Heart left ventricle (tissue), 16 donors: ENCODE measurements at regions not wholly inside any gene's neighbourhood (a gene's known extent, or its start where the extent isn't known, plus 50 kb on each side); places are given as distances from the start of the nearest gene placed in this dataset.

Source experiments
- ATAC-seq, 4 donors: fragments of 200-7000 bp; cut with Tn5 transposase; one replicate each; pipeline ENCODE4 v1.9.1; 2020 to 2022; ENCODE audit warnings: moderate library complexity in 4 of 4, mild to moderate bottlenecking in 3 of 4, moderate number of reproducible peaks in 1 of 4
- DNase-seq, 5 donors: peaks; one replicate each; pipeline ENCODE4 v3.0.0-alpha.2; 2020
- H3K27ac ChIP-seq, 12 donors: fragments of 200-600 bp; sonication (generic) in 4 of 12; one replicate each; pipeline versions ENCODE4 v1.5.0 to v1.8.0; 2016 to 2022; ENCODE audit warnings: mild to moderate bottlenecking in 2 of 12
- H3K27me3 ChIP-seq, 9 donors: fragments of 200-600 bp; sonication (generic) in 2 of 9; one replicate each; pipeline versions ENCODE4 v1.5.1 to v1.8.0; 2016 to 2022; ENCODE audit warnings: mild to moderate bottlenecking in 3 of 9
- H3K36me3 ChIP-seq, 9 donors: fragments of 200-600 bp; sonication (generic) in 2 of 9; one replicate each; pipeline versions ENCODE4 v1.5.0 to v1.8.0; 2018 to 2022; ENCODE audit warnings: mild to moderate bottlenecking in 2 of 9
- H3K4me1 ChIP-seq, 12 donors: fragments of 200-600 bp; sonication (generic) in 4 of 12; one replicate each; pipeline versions ENCODE4 v1.5.0 to v1.8.0; 2016 to 2022; ENCODE audit warnings: mild to moderate bottlenecking in 3 of 12
- H3K4me3 ChIP-seq, 12 donors: fragments of 200-600 bp; sonication (generic) in 4 of 12; one replicate each; pipeline versions ENCODE4 v1.5.0 to v1.8.0; 2017 to 2022; ENCODE audit warnings: mild to moderate bottlenecking in 9 of 12, moderate library complexity in 4 of 12
- H3K9me3 ChIP-seq, 12 donors: fragments of 200-600 bp; sonication (generic) in 4 of 12; one replicate each; pipeline versions ENCODE4 v1.5.0 to v1.8.0; 2016 to 2022; ENCODE audit warnings: mild to moderate bottlenecking in 1 of 12
- POLR2A ChIP-seq, 2 donors: fragments of 450-650 bp; IDR thresholded peaks; one replicate each; pipeline ENCODE4 v1.6.1; 2017; ENCODE audit warnings: antibody characterized with exemption in 2 of 2, mild to moderate bottlenecking in 2 of 2, moderate library complexity in 2 of 2
- WGBS, 4 donors: extraction: QIAGEN DNeasy Blood & Tissue Kit in 2 of 4; methylation state at CpG; one replicate each; pipeline versions ENCODE4 v1.1.5 to v1.1.7; 2013 to 2018; 5-methylcytosine and 5-hydroxymethylcytosine counted together
- intact Hi-C, 10 donors: fragments of 100-400 bp; cut with DNase I; formaldehyde crosslinking; loops; one replicate each; pipeline versions ENCODE4 v1.11.1 to v1.14.2; 2022
- TF ChIP-seq, protein P1 (sequence below), 12 donors: fragments of 200-600 bp; sonication (generic) in 4 of 12; IDR thresholded peaks; one replicate each; pipeline versions ENCODE4 v1.5.0 to v1.8.0; 2018 to 2022; ENCODE audit warnings: antibody characterized with exemption in 12 of 12, mild to moderate bottlenecking in 5 of 12
- donor health status: ischemic (EF 13 %, LVEDD 7.1; RV severe dilation, severe dysfunction).
- donor health status: healthy with polysubstance abuse.
- donor health status: DM: no; HTN: yes; CAD: no.
- donor health status: DM: no; HTN: no; CAD: no.
- donor health status: ischemic (EF 25% LVEDD 6.9; RV normal size, moderate dysfunction).
- donor health status: ischemic (EF 25% LVEDD 5.7; RV mildly dilated, moderate dysfunction).
- donor health status: healthy.
- donor health status: DM: yes; HTN: yes; CAD: no.
- donor health status: ischemic (EF 35%, LVEDD 5.7; RV mildly dilated, moderate dysfunction).
- donor health status: nonischemic (EF 11% LVEDD 7.7; RV severe dilation, severe dysfunction).
- donor health status: DM: yes; HTN: yes; CAD: no.
- donor health status: PGD.
- donor health status: ischemic (EF 29% LVEDD 5.4; RV normal size, mild dysfunction).
- donor health status: nonischemic (EF 23%, LVEDD 6.1; RV moderate dilation, normal function).

GRCh38 chr11:127412234-127412633 lies 411.7 kb upstream of the KIRREL3 start:
- Histone ChIP-seq H3K27me3 (peaks cover 0 to 3% (median 0%) of the 10 kb centered on the region in 9 donors), H3K36me3 (no peaks in the 10 kb centered on the region), H3K27ac (no peak overlapping the region), H3K4me3 (no peak overlapping the region), H3K4me1 (no peaks in the 10 kb centered on the region), H3K9me3 (peaks cover 0 to 31% (median 13%) of the 10 kb centered on the region in 12 donors)
- no peak for ATAC-seq
- DNase-seq = no peak
- 87 to 94% (median 93%) methylated on average over 8 of the region's 8 CpGs for WGBS, 4 donors
- intact Hi-C loops = no loop called here
- TF ChIP-seq POLR2A (IDR thresholded peaks at IDR 0.05) = no peak
- TF ChIP-seq, protein P1, sequence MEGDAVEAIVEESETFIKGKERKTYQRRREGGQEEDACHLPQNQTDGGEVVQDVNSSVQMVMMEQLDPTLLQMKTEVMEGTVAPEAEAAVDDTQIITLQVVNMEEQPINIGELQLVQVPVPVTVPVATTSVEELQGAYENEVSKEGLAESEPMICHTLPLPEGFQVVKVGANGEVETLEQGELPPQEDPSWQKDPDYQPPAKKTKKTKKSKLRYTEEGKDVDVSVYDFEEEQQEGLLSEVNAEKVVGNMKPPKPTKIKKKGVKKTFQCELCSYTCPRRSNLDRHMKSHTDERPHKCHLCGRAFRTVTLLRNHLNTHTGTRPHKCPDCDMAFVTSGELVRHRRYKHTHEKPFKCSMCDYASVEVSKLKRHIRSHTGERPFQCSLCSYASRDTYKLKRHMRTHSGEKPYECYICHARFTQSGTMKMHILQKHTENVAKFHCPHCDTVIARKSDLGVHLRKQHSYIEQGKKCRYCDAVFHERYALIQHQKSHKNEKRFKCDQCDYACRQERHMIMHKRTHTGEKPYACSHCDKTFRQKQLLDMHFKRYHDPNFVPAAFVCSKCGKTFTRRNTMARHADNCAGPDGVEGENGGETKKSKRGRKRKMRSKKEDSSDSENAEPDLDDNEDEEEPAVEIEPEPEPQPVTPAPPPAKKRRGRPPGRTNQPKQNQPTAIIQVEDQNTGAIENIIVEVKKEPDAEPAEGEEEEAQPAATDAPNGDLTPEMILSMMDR (IDR thresholded peaks at IDR 0.05) = no peak

DNA sequence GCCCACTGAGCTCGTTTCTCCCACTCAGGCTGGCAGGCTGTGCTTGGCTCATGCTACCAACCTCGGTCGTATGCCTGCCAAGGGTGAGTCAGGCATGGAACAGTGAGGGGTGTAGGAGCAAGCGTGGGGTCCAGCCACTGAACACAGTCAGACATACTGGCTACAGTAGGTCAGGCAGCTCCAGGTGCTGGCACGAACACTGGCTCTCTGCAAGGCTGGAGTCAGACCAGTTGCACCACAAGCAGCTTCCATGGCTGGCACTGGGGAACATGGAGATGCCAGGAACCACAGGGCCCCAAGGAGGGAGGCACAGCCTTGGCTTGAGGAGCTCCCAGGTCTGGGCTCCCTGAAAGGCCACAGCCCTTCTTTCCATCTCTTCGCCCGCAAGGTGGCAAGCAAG lies 410.7 kb upstream of the KIRREL3 start:
- intact Hi-C loops = no loop called here
- TF ChIP-seq POLR2A (IDR thresholded peaks at IDR 0.05) = no peak
- TF ChIP-seq, protein P1 (IDR thresholded peaks at IDR 0.05) = no peak
- ATAC-seq (no peak), DNase-seq (no peak)
- Histone ChIP-seq H3K36me3 (no peaks in the 10 kb centered on the region), H3K4me1 (no peaks in the 10 kb centered on the region), H3K27ac (no peak overlapping the region), H3K4me3 (no peak overlapping the region), H3K9me3 (peaks cover 0 to 31% (median 13%) of the 10 kb centered on the region in 12 donors), H3K27me3 (peaks cover 0 to 3% (median 0%) of the 10 kb centered on the region in 9 donors)
- 82 to 92% (median 86%) methylated on average over 6 to 7 of the region's 7 CpGs for WGBS, 4 donors

- intact Hi-C loops = no loop called here
- Histone ChIP-seq H3K27me3 (peaks cover 0 to 12% (median 0%) of the 10 kb centered on the region in 9 donors), H3K4me3 (no peak overlapping the region), H3K36me3 (no peaks in the 10 kb centered on the region), H3K9me3 (no peaks in the 10 kb centered on the region), H3K4me1 (no peaks in the 10 kb centered on the region), H3K27ac (no peak overlapping the region)
- WGBS, 4 donors = 53 to 60% (median 58%) methylated on average over 5 of the region's 5 CpGs
- ATAC-seq (no peak), DNase-seq (no peak)
- no peak for TF ChIP-seq POLR2A (IDR thresholded peaks at IDR 0.05)
- TF ChIP-seq, protein P1 (IDR thresholded peaks at IDR 0.05) = no peak
These were observed 394.5 kb upstream of the KIRREL3 start for GRCh38 chr11:127395034-127395433.

GRCh38 chr11:127393460-127393997 lies 393.0 kb upstream of the KIRREL3 start:
- H3K27ac ChIP-seq = no peak overlapping the region
- no peaks in the 10 kb centered on the region for H3K9me3 ChIP-seq
- no peaks in the 10 kb centered on the region for H3K36me3 ChIP-seq
- DNase-seq = no peak
- no peak for ATAC-seq
- no peak for TF ChIP-seq POLR2A (IDR thresholded peaks at IDR 0.05)
- TF ChIP-seq, protein P1 (IDR thresholded peaks at IDR 0.05) = no peak
- no peaks in the 10 kb centered on the region for H3K4me1 ChIP-seq
- H3K27me3 ChIP-seq = peaks cover 0 to 23% (median 0%) of the 10 kb centered on the region in 9 donors
- 60 to 74% (median 65%) methylated on average over 4 of the region's 4 CpGs for WGBS, 4 donors
- H3K4me3 ChIP-seq = no peak overlapping the region
- intact Hi-C loops = no loop called here
